CD4-positive, alpha-beta T cell treated with Interleukin-21 for 1 hour (primary cell): ENCODE measurements at regions not wholly inside any gene's neighbourhood (a gene's known extent, or its start where the extent isn't known, plus 50 kb on each side); places are given as distances from the start of the nearest gene placed in this dataset.

Experiments used
- DNase-seq: peaks from one replicate; pipeline ENCODE4 v3.0.0-alpha.2; 2020

DNA sequence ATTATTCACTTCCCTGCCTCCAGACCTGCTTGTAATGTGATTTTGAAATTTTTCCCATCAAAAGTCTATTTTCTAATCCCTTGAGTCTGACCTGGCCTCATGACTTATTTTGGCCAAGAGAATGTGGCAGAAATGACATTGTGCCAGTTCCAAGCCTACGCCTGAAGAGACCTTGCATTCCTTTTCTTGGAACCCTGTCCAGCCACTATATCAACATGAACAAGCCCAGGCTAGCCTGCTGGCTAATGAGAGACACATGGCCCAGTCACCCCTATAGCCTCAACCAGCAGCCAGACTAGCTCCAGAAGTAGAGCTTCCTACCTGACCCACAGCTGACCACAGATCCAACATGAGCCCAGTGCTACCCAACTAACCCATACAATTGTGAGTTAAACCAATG, 121.1 kb upstream of the ACP3 start:
- no peak for DNase-seq

DNA sequence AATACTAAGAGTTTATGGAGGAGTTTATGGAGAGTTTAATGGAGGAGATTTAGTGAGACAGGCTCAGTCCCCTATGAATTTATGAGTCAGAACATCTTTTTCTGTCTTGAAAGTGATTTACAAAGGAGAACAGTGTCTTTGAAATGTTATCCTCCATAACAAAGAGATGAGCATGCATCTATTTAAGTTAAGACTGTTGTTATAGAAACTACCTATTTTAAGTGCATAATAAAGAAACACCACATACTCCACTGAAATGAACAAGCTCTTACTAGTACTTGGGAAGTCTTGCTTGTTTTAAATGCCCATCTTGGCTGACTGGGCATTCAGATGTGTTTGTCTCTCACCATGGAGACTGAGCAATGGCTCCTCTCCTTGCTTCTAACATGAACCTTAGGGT, 118.7 kb upstream of the ACP3 start:
- no peak for DNase-seq

DNA sequence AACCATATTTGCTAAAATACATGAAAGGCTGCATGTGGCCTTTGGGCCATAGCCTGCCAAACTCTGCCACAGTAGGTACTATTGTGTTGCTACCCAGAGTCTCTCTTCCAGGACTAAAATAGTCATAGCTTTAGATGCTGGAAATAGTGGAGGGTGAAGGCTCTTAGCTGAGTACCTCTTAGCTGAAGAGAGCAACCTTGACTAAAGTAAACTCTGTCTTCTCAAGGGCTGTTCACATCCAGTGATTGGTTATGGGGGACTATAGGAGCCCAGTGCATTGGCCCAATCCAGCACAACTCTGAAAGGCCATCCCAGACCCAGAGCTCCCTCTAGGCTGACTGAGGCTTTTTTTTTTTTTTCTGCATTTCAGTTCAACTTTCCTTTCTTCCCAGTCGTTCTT, 117.8 kb upstream of the ACP3 start:
- DNase-seq: no peak

DNA sequence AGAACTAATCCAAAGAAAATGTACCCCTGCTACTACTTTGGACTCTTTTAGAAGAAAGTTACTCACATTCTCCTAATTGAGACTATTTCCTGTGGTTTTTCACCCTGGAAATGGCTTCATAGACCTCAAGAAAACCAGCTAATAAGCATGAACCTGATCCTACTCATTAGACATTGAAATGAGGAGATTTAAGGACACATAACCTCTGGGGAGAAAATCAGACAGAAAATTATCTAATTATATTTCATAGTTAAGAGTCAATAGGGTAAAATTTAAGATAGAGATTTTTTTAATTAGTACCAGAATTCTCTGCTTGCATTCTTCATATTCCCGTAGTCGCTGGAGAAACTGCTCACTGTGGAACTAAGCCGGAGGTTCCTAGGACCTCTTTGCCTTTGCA, 114.6 kb upstream of the ACP3 start:
- no peak for DNase-seq

DNA sequence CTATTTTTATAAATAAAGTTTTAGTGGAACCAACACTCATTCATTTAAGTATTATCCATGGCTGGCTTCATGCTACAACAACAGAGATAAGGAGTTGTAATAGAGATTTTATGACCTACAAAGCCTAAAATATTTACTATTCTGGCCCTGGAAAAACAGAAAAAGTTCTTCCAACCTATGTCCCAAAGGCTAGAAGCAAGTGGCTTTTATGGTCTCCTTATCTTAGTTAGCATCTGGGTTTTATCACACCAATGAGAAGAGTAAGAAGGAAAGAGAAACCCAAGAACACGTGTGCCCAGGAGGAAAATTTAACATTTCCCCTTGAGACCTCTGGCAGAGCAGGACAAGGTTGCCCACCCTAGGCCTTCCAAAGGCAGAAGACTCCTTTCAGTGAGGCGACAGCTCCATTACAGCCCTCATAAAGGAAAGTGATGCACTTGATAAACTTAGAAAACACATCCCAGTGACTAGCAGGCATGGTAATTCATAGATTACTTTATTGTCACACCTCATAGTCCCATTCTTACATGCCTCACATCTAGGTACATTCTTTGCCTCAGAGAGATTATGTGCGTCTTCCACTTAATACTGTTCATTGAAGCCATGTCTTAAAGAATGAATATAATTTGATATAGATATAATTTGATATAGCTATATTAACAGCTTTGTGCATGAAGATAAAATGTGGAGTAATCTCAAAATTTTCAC, 113.2 kb upstream of the ACP3 start:
- DNase-seq: no peak

DNA sequence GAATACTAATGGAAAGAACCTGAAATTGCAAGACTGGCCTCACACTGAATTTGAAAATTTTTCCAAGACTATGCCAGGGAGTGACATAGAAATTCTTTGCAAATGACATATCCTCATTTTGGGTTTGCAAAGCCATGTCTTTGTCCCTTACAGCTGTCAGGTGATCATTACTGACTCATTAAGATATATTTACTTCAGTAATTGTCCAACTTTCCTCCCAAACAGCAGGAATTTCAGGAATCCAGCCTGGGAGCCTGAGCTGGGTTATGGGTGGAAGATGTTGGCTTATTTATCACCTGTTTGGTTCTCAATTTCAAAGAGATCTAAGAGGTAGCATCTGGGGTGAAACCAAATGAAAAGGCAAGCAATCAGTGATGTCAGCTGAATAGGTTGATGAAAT, 111.6 kb upstream of the ACP3 start:
- no peak for DNase-seq

DNA sequence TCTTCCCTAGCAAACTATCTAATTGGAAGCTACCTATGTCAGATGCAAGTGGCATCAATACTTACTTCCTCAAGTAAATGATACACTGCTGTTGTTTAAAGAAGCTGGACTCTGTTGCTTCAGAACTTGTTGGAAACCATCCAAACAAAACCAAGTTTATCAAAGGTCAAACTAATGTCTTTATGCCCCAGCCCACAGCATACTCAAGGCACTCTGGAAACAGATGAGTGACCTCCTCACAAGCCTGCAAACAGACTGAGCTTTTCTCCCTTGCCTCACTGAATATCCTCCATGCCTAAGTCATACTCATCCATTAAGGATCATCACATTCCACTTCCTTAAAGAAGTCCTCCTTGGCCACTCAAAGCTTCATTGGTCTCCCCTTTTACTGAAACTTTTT, 107.4 kb upstream of the ACP3 start:
- DNase-seq: no peak

DNA sequence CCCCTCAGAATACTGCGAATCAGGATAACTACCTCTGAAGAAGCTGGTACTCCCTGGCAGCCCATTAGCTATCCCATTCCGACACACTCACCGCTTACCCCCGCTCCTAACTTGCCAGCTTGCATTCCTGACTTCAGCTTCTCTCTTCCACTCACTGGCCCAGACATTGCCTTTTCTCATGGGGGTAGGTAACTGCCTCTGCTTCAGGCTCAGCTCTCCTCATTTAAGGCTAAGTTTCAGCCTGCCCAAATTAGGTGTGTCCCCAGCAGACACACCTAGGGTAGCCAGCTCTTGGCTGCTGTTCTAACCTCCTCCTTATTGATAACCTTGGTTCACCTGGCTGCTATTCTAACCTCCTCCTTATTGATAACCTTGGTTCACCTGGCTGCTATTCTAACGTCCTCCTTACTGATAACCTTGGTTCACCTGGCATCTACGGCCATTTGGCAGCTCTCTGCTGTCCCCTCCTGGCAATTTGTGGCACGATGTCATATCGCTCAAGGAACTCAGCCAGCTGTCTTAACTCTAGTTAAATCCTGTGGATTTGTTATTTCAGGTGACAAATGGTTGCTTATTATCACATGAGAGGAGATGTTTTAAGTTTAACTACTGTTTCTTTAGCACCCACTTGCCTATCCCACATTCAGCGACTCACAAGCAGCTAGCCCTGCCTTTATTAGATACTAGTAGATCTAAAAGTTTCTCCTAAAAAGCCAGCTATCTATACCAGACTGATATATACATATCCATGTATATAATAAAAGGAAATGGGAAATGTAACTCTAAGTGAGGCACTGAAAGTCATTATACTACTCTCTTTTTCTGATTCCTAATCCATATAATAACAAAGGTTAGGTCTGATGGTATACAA, 106.5 kb upstream of the ACP3 start:
- peak; percentile 2 for DNase-seq

DNA sequence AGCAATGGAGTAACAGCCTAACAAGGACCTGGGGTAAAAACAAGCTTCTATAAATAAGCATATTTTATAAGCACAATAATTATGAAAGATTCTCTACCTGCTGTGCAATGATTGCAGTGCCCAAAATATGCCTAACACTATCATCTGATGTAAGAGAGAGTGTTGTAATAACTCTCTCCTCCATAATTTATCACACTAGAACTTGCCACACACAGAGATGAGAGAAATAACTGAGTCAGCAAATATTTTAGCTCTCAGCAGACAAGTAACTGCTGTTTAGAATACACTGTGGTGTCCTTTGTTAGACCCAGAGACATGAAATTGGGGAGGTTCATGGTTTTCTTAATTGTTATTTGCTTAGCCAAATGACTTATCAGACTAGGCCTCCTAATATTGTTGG, 105.3 kb upstream of the ACP3 start:
- no peak for DNase-seq

DNA sequence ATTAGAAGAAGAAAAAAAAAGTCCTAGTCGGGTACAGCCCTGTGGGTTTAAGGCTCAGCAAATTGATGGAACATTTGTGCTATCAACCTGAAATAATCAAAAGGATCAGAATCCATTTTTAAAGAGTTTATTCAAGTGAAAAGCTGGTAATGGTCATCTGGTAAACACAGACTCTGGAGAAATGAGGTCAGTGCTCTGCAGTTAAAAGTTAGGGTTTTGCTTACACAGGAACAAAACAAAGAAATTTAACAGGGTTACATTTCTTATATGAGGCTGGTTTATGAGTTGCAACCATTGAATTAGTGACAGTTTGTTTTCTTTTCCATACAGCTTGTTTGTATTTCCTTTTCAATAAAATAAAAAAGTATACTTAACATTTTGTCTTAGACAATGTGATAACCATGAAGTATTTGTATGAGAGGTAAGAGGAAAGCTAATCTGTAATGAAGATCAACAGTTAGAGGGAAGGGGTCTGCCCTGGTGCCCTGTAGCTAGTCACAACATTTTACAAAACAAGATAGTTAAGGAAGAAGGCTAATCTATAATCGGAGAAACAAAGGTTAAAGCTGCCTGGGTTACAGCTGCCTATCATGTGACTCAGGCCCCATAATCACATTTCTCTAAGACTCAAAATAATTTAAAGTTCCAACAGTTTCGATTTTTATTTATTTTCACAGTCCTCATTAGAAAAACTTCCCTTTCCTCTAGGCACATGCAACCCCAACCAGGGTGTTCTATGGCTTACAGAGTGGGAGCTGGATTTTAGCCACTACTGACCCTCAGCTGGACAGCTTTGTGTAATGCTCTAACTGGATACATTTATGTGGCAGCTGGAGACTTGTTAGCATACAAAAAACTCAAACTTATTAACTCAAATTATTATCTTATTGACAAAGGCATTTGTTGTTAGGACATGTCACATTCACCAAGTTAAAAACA, 98.1 kb upstream of the ACP3 start:
- no peak for DNase-seq

DNA sequence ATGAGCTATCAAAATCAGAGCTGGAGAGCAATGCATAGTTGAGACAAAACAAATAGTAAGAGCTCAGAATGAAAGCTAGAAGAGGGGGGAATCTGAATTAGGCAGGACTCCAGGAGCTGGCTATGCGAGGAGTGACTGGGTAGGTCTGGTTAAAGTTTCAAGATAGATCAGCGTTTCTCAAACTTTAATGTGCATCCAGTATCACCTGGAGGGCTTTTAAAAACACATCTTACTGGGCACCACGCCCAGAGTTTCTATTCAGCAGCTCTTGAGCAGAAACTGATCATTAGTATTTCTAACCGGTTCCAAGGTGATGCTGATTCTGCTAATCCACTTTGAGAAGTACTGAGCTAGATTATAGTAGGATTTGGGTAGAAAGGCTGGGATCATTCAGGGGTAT, 96.2 kb upstream of the ACP3 start:
- no peak for DNase-seq

DNA sequence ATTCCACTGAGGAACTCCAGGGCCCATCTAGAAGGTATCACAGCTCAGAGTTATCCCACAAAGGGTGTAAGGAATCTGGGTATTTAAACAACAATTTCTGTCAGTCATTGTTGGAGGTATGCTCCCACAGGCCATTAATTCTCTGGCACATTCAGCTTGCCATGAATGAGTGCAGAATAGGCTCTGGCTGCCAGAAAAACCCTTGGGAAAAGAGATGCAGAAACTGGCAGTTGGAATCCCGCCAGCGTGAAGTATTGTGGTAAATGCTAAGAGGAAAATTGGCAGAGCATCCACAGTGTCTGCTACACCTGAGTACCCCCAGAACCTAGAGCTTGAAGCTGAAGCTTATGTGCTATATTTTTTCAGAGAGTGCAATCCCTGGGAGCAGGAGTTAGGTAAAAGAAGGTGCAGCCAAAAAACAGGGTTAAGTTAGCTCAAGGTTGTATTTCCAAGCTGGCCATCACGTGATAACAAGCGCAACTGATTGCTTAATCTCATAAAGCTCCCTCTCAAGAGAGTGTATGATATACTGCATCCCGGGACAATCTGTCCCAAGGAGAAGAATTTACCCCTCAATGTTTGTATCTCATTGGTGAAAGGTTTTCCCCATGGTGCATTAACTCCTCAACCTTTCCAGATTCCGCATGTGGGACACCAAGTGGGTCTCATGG, 94.2 kb upstream of the ACP3 start:
- DNase-seq: no peak

DNA sequence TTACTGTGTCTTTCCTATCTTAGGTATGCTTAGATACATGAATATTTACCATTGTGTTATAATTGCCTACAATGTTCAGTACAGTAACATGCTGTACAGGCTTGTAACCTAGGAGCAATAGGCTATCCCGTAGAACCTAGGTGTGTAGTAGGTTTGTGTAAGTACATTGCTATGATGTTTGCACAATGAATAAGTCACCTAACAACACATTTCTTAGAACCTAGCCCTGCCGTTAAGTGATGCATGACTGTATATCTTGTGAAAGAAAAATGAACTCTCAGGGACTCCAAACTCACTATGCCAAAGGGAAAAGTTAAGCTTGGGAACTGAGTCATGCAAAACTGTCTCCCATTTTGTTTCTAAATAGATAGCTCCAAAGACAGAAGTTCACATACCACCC, 91.5 kb upstream of the ACP3 start:
- no peak for DNase-seq

DNA sequence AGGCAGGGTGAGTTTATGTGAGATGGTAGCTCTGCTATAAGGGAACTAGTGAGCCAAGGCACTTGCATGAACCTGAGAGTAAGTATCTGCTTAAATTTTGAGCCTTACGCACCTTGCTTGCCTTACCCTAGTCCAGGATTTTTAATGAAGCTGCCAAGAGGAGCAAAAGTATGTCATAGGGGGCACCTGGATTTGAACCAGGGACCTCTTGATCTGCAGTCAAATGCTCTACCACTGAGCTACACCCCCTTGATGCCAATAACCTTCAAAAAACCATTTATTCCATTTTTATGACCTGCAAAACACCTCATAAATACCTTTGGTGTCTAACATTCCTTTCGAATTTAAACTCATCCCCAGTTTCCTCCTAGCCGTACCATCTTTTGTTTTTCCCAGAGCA, 88.3 kb upstream of the ACP3 start:
- no peak for DNase-seq

DNA sequence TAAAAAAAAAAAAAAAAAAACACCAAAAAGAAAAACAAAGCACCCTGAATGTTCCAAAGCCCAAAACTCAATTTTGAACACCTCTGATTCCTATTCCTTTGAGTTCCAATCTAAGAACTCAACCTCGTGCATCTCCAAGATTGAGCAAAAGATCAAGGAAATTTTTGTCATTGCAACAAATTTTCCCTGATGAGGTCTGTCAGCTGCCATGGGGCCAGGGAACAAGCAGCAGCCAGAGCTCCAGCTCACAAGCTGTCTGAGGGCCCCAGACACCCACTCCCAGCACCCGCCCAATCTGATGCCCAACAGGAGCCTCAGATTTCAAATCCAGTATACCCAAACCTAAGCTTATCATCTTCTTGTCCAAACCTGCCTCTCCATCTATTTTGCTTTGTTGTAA, 87.6 kb upstream of the ACP3 start:
- DNase-seq: no peak

DNA sequence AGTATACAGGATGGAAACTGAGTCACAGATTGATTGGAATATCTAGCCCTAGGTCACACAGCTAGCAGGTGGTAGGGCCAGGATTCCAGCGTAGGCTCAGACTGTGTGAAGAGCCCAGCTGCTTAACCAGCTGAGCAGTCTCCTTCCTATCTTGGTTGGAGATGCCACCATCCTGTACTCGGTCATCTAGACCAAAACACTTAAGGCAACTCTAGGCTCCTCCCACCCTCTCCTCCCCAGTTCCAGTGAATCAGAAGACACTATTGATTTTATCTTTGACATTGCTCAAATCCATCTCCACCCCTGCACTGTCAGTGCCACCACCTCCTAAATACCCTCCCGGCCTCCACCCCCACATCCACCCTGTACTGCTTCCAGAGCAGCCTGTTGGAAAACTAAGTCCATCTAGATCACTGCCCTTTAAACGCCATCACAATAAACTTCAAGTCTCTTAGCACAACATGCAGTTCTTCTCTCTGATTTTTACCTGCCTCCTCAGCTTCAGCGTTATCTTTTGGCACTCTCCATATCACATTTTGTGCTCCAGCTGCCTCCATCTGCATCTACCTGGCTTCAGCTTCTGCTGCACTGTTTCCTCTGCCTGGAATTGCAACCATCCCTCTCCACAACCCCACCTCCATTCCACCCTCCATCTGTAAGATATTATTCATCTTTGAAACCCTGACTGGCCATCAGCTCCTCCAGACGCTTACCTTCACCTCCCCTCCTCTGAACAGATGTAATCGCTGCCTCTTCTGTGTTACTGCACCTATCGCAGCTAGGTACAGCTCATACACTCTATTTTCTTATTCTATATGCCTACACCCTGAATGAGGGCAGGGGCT, 86.8 kb upstream of the ACP3 start:
- no peak for DNase-seq

DNA sequence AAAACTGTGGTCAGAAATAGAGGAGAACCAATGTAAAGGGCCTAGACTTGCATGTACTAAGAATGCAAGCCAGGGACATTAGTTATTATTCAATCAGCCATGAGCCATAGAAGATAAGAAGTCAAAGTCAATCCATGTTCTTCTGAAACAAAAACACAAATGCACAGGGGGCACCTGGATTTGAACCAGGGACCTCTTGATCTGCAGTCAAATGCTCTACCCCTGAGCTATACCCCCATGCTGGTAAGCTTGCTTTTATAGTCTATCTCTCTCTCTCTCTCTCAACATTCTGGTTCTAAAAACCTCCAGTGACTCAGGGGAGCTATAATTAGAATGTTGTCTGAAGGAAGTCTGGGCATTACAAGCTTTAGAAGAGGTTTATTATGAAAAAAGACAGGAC, 85.6 kb upstream of the ACP3 start:
- DNase-seq: no peak

DNA sequence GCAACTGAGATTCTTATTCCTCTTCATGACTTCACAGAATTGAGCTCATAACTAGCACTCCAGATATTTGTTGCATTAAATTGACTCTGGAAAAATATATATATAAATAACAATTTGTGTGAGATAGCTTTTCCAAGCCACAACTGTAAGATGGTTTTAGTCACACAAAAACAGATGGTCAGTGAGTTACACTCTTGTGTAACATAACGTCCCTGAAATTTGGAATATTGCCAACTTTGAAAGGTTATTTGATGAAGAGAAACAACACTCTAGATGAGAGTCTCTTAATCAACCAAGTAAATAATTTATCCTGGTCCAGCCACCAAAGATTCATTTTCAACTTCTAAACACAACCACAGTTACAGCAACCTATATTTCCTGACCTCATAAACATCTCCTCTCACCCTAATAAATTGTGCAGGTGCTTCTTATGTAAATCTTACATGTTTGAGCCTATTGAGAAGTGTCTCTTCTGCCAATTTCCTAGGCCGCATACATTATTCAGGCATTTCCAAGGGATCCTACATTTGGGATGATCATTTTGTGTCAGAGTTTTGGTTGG, 84.9 kb upstream of the ACP3 start:
- no peak for DNase-seq

DNA sequence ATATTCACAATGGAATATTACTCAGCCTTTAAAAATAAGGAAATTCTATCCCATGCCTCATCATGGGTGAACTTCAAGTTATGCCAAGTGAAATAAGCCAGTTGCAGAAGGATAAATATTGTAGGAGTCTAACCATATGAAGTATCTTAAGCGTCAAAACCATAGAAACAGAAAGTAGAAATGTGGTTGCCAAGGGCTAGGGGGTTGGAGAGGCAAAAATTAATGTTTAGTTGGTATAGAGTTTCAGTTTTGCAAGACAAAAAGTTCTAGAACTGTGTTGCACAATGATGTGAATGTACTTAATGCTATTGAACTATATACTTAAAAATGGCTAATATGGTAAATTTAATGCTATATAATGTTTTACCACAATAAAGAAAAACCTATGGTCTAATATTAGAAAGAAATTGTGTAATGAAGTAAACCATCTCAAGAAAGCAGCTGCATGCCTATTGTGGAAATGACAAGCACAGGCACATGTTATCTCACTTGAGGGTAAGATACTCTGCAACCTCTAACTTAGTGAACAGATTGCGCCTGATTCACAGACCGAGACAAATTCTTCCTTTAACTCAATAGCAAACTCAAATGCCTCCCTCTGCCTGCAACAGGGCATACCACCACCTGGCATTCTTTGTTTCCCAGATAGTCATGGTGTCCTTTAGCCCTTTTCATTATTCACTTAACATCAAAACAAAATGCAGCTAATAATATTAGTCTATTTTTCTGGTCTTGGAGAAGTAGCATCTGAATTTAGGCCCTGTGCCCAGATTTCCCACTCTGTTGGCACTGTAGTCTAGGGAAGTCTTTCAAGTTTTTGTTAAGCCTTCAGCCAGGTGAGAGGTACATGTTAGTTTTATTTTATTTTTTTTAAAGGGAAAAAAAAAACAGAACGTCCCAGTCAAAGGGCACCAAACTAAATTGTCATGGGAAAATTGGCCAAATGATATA, 80.2 kb upstream of the ACP3 start:
- no peak for DNase-seq

DNA sequence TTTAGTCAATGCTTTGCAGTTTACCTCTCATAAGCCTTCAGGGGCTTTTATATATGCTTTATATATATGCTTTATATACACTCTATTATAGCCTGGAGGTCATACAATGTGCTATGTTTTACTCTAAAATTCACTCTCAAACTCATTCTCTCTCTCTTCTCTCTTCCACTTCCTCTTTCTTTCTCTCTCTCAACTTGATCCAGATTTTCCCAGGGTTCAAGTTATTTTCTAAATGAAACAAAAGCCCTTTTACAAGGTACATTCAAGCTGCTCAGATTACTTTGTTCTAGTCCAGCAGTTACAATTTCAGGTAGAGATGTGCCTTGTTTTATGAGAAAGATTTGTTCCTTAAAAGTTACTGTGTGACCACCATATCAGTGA, 79.6 kb upstream of the ACP3 start:
- DNase-seq: no peak
